ENCODE measurements at regions not wholly inside any gene's neighbourhood (a gene's known extent, or its start where the extent isn't known, plus 50 kb on each side); places are given as distances from the start of the nearest gene placed in this dataset.

- no peak overlapping the region for H3K4me3 ChIP-seq (ENCODE audit: low read depth, low read length)
- no peak for TF ChIP-seq CTCF (IDR thresholded peaks at IDR 0.05; ENCODE audit: control insufficient read depth, extremely low read depth, insufficient read depth)
- DNase-seq (ENCODE audit: low read depth), result no peak
These were observed 62.3 kb downstream of the TMEM100 start for GRCh38 chr17:55660178-55660886.

GRCh38 chr17:55659661-55660060 lies 63.0 kb downstream of the TMEM100 start:
- DNase-seq (ENCODE audit: low read depth), result no peak
- no peak overlapping the region for H3K4me3 ChIP-seq (ENCODE audit: low read depth, low read length)
- no peak for TF ChIP-seq CTCF (IDR thresholded peaks at IDR 0.05; ENCODE audit: control insufficient read depth, extremely low read depth, insufficient read depth)

- no peak for TF ChIP-seq CTCF (IDR thresholded peaks at IDR 0.05; ENCODE audit: control insufficient read depth, extremely low read depth, insufficient read depth)
- no peak for DNase-seq (ENCODE audit: low read depth)
- no peak overlapping the region for H3K4me3 ChIP-seq (ENCODE audit: low read depth, low read length)
These were observed 66.9 kb downstream of the TMEM100 start for GRCh38 chr17:55655777-55656176.

- no peak for TF ChIP-seq CTCF (IDR thresholded peaks at IDR 0.05; ENCODE audit: control insufficient read depth, extremely low read depth, insufficient read depth)
- H3K4me3 ChIP-seq (ENCODE audit: low read depth, low read length), result no peak overlapping the region
- DNase-seq (ENCODE audit: low read depth), result no peak
These were observed 67.8 kb downstream of the TMEM100 start for GRCh38 chr17:55654821-55655220.

GRCh38 chr17:55654022-55654421 lies 68.6 kb downstream of the TMEM100 start:
- TF ChIP-seq CTCF (IDR thresholded peaks at IDR 0.05; ENCODE audit: control insufficient read depth, extremely low read depth, insufficient read depth), result no peak
- H3K4me3 ChIP-seq (ENCODE audit: low read depth, low read length), result no peak overlapping the region
- DNase-seq (ENCODE audit: low read depth), result no peak

- no peak for TF ChIP-seq CTCF (IDR thresholded peaks at IDR 0.05; ENCODE audit: control insufficient read depth, extremely low read depth, insufficient read depth)
- no peak for DNase-seq (ENCODE audit: low read depth)
- no peak overlapping the region for H3K4me3 ChIP-seq (ENCODE audit: low read depth, low read length)
These were observed 69.8 kb downstream of the TMEM100 start for GRCh38 chr17:55652825-55653224.
